GM06990 (cell line): ENCODE measurements at regions not wholly inside any gene's neighbourhood (a gene's known extent, or its start where the extent isn't known, plus 50 kb on each side); places are given as distances from the start of the nearest gene placed in this dataset.
"Not testable (repeated sequence)": the region's sequence is repeated elsewhere in the genome, so short reads cannot be mapped to it uniquely, and the experiment has no call there.

Experiments used
- DNase-seq: peaks from one replicate; pipeline ENCODE4 v3.0.0-alpha.2; 2011; ENCODE audit not compliant: insufficient read length; ENCODE audit errors: extremely low read depth
- H3K27me3 ChIP-seq: replicated peaks from 2 replicates; pipeline ENCODE4 v1.6.0; 2011; ENCODE audit warnings: low read length; ENCODE audit not compliant: control insufficient read depth, insufficient read depth
- H3K36me3 ChIP-seq: 2 replicates; pipeline ENCODE4 v1.5.1; 2011; ENCODE audit warnings: low read length; ENCODE audit not compliant: control insufficient read depth, insufficient read depth
- H3K4me3 ChIP-seq: replicated peaks from 2 replicates; pipeline ENCODE4 v1.5.1; 2011; ENCODE audit warnings: low read depth, mild to moderate bottlenecking, control low read depth, low read length

DNA sequence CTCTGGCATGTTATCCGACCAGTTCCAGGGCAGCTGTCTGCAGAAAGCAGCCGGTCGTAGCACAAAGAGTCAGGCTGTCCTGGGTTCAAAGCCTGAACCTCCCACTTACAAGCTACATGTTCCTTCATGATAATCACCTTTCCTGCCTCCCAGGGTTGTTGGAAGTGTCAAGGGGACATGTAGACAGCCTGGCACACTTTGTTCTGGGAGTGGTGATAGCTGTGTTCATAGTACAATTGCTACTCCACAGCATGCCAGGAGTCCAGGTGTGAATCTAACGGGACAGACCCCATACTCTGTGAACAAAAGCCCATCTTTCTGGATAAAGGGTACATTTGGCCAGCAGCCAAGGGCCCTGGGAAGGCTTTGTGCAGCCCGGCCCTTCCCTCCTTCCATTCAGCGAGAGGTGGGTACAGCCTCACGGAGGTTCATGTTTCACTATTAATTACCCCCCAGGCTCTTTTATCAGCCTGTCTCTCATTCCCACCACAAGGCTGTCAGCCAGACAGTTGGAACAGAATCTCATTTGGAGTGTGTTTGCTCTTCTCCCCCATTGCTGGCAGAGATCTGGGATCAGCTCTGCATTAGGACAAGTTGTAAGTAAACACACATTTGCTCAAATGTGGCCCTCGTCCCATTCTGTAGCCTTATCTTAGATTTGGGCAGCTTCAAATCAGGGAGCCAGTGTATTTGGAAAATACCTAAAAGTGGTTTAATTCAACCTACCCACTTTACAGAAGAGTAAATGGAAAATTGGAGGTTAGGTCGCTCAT is 101.2 kb downstream of the PROP1 start:
- H3K4me3 ChIP-seq, H3K36me3 ChIP-seq, DNase-seq, H3K27me3 ChIP-seq: not testable (repeated sequence)

DNA sequence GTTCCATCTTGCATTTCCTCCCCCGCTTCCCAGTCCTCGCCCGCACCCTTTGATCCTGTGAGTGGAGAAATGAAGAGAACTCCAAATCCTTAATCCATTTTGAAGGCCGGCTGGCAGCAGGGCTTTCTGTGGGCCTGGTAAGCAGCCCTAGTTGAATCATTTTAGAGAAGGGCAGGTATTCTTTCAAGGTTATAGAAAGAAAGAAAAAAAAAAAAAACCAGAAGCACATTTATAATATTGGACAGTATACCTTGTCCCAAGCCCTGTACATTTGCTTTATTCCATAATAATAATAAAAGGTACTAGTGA is 103.7 kb downstream of the PROP1 start:
- not testable (repeated sequence) for H3K27me3 ChIP-seq, DNase-seq, H3K36me3 ChIP-seq, H3K4me3 ChIP-seq

DNA sequence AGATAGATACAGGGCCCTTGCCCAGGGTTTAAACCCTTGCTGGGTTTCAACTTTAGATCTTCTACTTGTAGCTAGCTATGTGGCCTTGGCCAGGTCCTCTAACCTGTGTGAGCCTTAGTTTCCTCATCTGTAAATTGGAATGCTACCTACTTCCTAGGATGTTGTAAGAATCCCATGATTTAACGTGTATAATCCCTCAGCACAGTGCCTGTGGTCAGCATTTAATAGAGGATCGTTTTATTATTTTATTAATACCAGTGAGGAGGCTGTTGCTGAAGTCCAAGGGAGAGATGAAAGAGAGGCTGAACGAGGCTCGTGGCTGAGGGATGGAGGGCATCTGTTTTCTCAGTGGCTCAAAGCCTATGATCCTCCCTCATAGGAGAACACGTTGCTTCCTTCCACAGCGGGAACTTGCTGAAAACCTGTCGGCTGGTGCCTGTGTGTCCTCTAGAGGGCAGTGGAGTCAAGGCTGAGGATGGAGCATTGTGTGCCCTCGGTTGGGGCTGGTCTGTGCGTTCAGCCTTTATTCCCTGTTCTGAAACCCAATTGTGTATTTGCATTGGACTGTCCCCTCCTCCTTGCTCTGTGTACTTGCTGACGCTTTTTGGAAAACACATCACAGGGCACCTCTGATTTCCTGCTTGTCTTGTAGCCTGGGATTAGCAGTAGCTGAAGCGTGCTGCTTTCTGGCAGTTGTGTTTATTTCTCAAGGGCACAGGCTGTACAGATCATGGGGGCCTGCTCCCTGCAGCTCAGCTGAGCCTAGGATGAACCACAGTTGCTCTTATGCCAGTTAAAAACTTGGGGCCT is 104.3 kb downstream of the PROP1 start:
- H3K27me3 ChIP-seq, H3K36me3 ChIP-seq, H3K4me3 ChIP-seq, DNase-seq: not testable (repeated sequence)

DNA sequence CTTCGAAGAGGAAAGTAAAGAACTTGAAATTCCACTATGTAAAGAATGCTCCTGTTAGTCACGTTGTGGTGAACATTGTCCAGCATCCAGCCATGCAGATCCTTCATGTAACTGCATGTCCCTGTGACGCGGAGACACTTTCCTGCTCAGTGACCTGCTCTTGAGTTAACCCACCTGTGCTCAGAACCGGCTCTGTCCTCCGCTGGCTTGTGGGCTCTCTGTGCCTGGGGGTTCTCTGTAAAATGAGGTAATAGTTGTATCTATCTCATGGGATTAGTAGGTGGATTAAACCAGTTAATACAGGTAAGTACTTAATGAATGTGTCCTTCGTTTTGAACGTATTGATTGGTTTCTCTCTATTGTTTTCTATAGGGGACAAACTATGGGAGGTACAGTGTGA is 100.6 kb upstream of the FAM153A start:
- not testable (repeated sequence) for DNase-seq, H3K4me3 ChIP-seq, H3K27me3 ChIP-seq, H3K36me3 ChIP-seq

DNA sequence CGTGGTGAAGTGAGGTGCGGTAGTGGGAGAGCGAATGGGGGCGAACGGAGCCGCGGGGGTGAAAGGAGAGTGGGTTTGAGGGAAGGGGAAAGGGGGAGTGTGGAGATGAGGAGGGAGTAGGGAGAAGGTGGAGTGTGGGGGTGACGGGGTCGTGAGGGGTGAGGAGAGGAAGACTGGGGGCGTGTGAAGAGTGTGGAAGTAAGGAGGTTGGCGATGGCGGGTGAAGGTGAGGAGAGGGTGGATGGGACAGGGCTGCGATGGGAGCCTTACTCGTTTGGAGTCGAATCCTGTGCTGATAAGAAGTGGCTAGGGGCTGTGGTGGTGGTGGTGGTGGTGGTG is 93.2 kb upstream of the FAM153A start:
- not testable (repeated sequence) for H3K27me3 ChIP-seq, H3K36me3 ChIP-seq
- DNase-seq: peak; percentile 2
- H3K4me3 ChIP-seq: peak overlapping the region; percentile 66

DNA sequence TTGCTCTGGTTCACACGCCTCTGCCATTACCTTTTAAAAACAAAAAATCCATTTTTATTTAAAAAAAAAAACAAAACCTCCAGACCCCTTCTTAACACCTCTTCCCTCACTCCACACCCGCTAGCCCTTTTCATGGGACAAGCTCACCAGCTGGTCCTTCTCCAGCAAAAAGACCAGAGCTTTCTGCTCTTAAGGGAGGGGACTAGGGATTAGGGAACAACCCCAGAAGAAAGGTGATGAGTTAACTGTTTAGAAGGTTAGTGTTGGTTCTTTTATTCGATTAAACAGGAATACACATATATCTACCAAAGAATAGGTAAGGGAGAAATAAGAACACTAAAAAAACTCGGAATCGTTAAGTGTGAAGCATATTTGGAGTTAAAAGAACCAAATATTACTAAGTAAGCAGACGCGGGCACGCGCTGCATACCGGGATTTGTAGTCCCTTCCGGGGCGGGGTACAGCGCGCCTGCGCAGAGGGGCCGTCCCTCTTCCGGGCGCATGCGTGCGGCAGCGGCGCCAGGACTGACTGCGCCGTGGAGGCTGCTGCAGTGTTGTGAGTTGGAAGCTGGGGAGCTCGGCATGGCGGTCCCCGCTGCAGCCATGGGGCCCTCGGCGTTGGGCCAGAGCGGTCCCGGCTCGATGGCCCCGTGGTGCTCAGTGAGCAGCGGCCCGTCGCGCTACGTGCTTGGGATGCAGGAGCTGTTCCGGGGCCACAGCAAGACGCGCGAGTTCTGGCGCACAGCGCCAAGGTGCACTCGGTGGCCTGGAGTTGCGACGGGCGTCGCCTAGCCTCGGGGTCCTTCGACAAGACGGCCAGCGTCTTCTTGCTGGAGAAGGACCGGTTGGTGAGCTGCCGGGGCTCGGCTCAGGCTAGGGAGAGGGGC is 92.6 kb upstream of the FAM153A start:
- not testable (repeated sequence) for H3K27me3 ChIP-seq, H3K36me3 ChIP-seq
- H3K4me3 ChIP-seq: peak overlapping the region; percentile 53
- peak; percentile 15 for DNase-seq

DNA sequence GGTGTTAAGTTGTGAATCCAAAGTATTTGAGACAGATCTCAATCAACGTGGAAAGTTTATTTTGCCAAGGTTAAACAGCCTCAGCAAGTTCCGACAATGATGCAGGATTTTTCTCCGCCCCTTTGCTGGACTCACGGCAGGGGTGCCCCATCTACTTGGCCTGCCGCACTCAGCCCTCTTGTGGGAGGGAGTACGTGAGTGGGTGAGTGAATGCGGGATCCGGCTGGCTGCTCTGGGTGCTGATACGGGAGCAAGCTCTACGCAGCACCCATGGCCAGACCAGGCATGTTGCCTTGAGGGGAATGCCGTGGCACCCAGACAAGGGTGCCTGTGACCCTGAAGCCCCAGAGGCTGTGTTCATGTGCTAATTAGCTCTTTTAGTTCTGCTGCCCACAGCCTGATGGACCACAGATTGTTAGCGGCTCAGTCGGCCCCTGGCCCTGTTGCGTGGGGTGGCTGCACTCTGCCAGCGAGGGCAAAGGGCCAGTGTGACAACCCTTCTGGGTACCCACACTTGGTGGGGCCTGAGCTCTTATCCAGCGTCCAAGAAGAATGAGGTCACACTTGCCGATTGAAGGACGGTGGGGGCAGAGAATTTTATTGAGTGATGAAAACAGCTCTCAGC is 81.2 kb upstream of the FAM153A start:
- not testable (repeated sequence) for H3K4me3 ChIP-seq, H3K27me3 ChIP-seq, H3K36me3 ChIP-seq, DNase-seq

DNA sequence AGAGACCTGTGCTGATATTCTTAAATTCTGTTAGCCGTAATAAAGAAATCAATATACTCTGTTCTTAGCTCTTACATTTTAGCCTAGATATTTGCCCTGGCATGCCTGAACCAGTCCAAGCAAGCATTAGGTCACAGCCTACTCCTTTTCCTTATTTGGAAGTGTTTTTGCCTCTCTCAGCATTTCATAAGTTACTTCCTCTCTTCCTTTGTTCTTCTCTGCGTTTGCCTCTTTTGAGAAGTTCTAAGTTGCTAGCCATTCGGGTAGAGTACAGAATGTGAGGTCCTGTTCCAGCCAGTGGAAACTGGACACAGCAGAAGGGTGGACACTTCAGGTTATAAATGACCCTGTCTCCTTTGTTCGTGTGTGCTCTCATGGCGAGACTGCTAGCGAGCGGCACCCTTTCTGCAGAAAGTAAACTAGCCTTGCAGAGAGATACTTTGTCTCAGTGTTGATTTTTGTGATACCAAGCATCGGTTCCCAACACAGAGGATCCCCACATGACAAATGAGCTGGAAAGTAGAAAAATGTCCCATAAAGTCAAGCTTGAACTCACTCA is 75.0 kb upstream of the FAM153A start:
- H3K36me3 ChIP-seq, H3K27me3 ChIP-seq, DNase-seq, H3K4me3 ChIP-seq: not testable (repeated sequence)

DNA sequence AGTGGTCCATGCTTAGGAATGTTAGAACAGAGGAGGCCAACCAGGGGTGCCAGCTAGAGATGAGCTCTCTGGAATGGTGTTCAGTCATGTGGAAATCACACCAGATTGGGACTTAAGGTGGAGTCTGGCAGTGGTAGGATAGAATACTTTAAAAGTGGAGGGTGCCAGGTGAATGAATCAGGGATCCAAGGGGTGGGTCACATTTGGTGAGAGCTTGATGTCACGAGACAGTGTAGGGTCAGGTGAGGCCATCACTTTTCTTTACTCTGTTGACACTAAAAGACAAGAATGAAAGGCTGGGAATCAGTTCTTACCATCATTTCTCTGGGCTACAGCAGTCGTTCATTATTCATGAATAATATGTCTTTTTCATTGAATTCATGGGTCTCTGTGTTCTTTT is 73.8 kb upstream of the FAM153A start:
- H3K36me3 ChIP-seq, DNase-seq, H3K4me3 ChIP-seq, H3K27me3 ChIP-seq: not testable (repeated sequence)

DNA sequence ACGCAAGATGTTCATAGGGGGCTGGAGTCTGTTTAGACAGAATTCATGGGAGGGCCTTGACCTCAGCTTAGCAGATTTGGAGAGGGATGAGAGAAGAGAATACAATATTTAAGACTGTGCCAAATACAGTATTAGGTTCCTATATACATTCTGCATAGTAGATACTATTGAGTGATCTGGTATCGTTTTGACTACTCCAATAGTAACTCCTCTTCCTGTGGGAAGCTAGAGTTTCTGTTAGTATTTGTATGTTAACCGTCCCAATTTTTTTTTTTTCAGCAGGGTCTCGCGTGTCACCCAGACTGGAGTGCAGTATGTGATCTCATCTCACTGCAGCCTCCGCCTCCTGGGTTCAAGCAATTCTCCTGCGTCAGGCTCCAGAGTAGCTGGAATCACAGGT is 65.2 kb upstream of the FAM153A start:
- DNase-seq: not testable (repeated sequence)

DNA sequence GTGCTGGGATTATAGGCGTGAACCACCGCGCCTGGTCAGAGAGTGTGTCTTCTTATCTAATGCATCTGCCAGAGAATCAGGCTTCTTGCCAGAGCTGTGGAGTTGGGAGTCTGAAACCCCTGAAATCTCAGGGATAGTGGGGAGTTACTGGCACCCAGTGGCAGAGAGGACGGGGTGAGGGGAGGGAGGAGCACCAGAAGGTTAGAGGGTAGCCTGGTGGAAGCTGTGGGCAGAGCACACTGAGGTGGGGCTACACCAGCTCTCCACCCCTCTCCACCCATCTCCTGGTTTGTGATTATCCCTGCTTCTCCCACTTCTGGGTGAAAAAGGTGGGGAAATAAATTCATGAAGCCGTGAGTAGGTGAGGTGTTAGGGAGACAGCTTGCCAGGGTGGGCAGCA is 63.9 kb upstream of the FAM153A start:
- DNase-seq, H3K27me3 ChIP-seq, H3K4me3 ChIP-seq, H3K36me3 ChIP-seq: not testable (repeated sequence)

More for the DNA sequence above, 65.2 kb upstream of the FAM153A start:
- not testable (repeated sequence) for H3K36me3 ChIP-seq, H3K4me3 ChIP-seq, H3K27me3 ChIP-seq

DNA sequence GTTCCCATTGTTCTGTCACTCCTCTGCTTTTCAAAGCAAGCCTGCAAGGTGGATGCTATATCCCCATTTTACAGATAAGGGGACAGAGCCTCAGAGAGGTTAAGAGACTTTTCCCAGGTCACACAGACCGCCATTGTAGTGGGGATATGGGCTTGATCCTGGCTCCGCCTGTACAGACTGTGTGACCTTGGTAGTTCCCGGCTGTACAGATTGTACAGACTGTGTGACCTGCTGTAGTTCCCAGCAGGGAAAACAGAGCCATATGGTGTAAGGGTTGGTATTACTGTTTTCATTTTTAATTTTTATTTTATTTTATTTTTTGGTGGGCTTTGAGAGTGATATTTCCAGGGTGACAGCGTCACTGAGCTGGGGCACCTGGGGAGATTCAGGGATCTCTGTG is 63.2 kb upstream of the FAM153A start:
- not testable (repeated sequence) for H3K36me3 ChIP-seq, H3K27me3 ChIP-seq, DNase-seq, H3K4me3 ChIP-seq

DNA sequence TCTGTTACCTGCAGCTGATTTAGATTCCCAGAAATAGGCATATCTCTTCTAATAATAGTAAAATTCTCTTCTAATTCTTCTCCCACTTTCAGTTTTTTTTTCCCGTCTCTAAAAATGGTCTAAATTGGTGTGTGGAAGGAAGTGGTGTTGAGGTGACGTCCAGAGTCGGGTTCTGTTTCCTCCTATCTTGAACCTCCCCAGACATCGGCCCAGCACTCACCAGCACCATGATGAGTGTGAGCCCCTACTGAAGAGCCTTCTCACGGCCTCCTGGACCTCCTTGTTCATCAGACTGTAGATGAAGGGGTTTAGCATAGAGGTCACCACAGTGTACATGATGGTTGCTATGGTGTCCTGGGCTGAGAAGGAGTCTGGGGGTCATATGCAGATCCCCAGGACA is 53.5 kb upstream of the FAM153A start:
- not testable (repeated sequence) for DNase-seq, H3K4me3 ChIP-seq, H3K36me3 ChIP-seq

More for the DNA sequence above, 53.5 kb upstream of the FAM153A start:
- H3K27me3 ChIP-seq: not testable (repeated sequence)
